Lower lobe of right lung (tissue), 2 donors: ENCODE measurements at regions not wholly inside any gene's neighbourhood (a gene's known extent, or its start where the extent isn't known, plus 50 kb on each side); places are given as distances from the start of the nearest gene placed in this dataset.

Source experiments
- ATAC-seq, 2 donors: fragments of 200-7000 bp; cut with Tn5 transposase; one replicate each; pipeline ENCODE4 v1.9.1; 2020 to 2022; ENCODE audit warnings: mild to moderate bottlenecking in 2 of 2, moderate library complexity in 2 of 2
- DNase-seq: peaks from one replicate; pipeline ENCODE4 v3.0.0-alpha.2; 2020
- H3K27ac ChIP-seq: fragments of 200-600 bp; one replicate; pipeline ENCODE4 v1.8.0; 2022
- H3K27me3 ChIP-seq: fragments of 200-600 bp; one replicate; pipeline ENCODE4 v1.8.0; 2022; ENCODE audit warnings: low read depth
- H3K36me3 ChIP-seq: fragments of 200-600 bp; one replicate; pipeline ENCODE4 v1.8.0; 2022; ENCODE audit warnings: mild to moderate bottlenecking
- H3K4me1 ChIP-seq: fragments of 200-600 bp; one replicate; pipeline ENCODE4 v1.8.0; 2022
- H3K4me3 ChIP-seq: fragments of 200-600 bp; one replicate; pipeline ENCODE4 v1.8.0; 2022; ENCODE audit warnings: mild to moderate bottlenecking
- H3K9me3 ChIP-seq: fragments of 200-600 bp; one replicate; pipeline ENCODE4 v1.8.0; 2022
- CTCF ChIP-seq: fragments of 200-600 bp; IDR thresholded peaks from one replicate; pipeline ENCODE4 v1.8.0; 2022; ENCODE audit warnings: antibody characterized with exemption, mild to moderate bottlenecking
- intact Hi-C: fragments of 100-400 bp; cut with DNase I; formaldehyde crosslinking; loops from one replicate; pipeline ENCODE4 v1.11.0; 2022
- donor health status: DM: no; HTN: yes; CAD: no; lungs with severe emphysema.

GRCh38 chr12:105423237-105423636 is 92.7 kb downstream of the C12orf75 start:
- Histone ChIP-seq H3K27me3 (no peaks in the 10 kb centered on the region), H3K9me3 (no peaks in the 10 kb centered on the region), H3K27ac (no peak overlapping the region), H3K4me3 (no peak overlapping the region), H3K4me1 (peaks cover 4% of the 10 kb centered on the region), H3K36me3 (no peaks in the 10 kb centered on the region)
- no peak for TF ChIP-seq CTCF
- DNase-seq (no peak), ATAC-seq (no peak)
- intact Hi-C loops, result loop anchor here (5.0 kb wide), 1 partner anchor 714 kb away; the partner anchor contains the start of gene NUAK1

GRCh38 chr12:105423921-105424320 is 93.4 kb downstream of the C12orf75 start:
- Histone ChIP-seq H3K4me1 (peaks cover 4% of the 10 kb centered on the region), H3K27me3 (no peaks in the 10 kb centered on the region), H3K36me3 (no peaks in the 10 kb centered on the region), H3K4me3 (no peak overlapping the region), H3K9me3 (no peaks in the 10 kb centered on the region), H3K27ac (no peak overlapping the region)
- no peak for ATAC-seq
- no peak for TF ChIP-seq CTCF
- intact Hi-C loops, result loop anchor here (5.0 kb wide), 1 partner anchor 713 kb away; the partner anchor contains the start of gene NUAK1
- no peak for DNase-seq

- H3K36me3 ChIP-seq, result no peaks in the 10 kb centered on the region
- no peak for TF ChIP-seq CTCF
- H3K4me3 ChIP-seq, result no peak overlapping the region
- peaks cover 4% of the 10 kb centered on the region for H3K4me1 ChIP-seq
- intact Hi-C loops, result no loop called here
- H3K9me3 ChIP-seq, result no peaks in the 10 kb centered on the region
- DNase-seq (no peak), ATAC-seq (no peak)
- no peaks in the 10 kb centered on the region for H3K27me3 ChIP-seq
- H3K27ac ChIP-seq, result no peak overlapping the region
Measured at GRCh38 chr12:105425254-105426174, 95.0 kb downstream of the C12orf75 start.

GRCh38 chr12:105426766-105427165 is 96.3 kb downstream of the C12orf75 start:
- intact Hi-C loops, result no loop called here
- Histone ChIP-seq H3K36me3 (no peaks in the 10 kb centered on the region), H3K4me1 (no peaks in the 10 kb centered on the region), H3K27ac (no peak overlapping the region), H3K4me3 (no peak overlapping the region), H3K9me3 (no peaks in the 10 kb centered on the region), H3K27me3 (no peaks in the 10 kb centered on the region)
- no peak for TF ChIP-seq CTCF
- ATAC-seq (no peak), DNase-seq (no peak)

GRCh38 chr12:105427883-105428282 is 97.4 kb downstream of the C12orf75 start:
- H3K4me3 ChIP-seq, result no peak overlapping the region
- H3K27ac ChIP-seq, result no peak overlapping the region
- H3K4me1 ChIP-seq, result no peaks in the 10 kb centered on the region
- H3K27me3 ChIP-seq, result no peaks in the 10 kb centered on the region
- TF ChIP-seq CTCF, result no peak
- ATAC-seq, result no peak
- no peaks in the 10 kb centered on the region for H3K9me3 ChIP-seq
- intact Hi-C loops, result no loop called here
- no peaks in the 10 kb centered on the region for H3K36me3 ChIP-seq
- no peak for DNase-seq
